Neuronal stem cell (in vitro differentiated cells): ENCODE measurements at regions not wholly inside any gene's neighbourhood (a gene's known extent, or its start where the extent isn't known, plus 50 kb on each side); places are given as distances from the start of the nearest gene placed in this dataset.

Experiments used
- DNase-seq: peaks from one replicate; pipeline ENCODE4 v3.0.0-alpha.2; 2013; ENCODE audit warnings: low spot score
- H2AFZ ChIP-seq: one replicate; pipeline ENCODE4 v1.6.1; 2013; ENCODE audit warnings: mild to moderate bottlenecking, low read length, inconsistent platforms
- H2AK5ac ChIP-seq: 2 replicates; pipeline ENCODE4 v1.6.1; 2013; ENCODE audit warnings: low read depth, mild to moderate bottlenecking, inconsistent platforms, low read length, moderate library complexity, mixed read lengths
- H2BK120ac ChIP-seq: 2 replicates; pipeline ENCODE4 v1.6.1; 2013; ENCODE audit warnings: low read depth, mild to moderate bottlenecking, inconsistent platforms, low read length, moderate library complexity, mixed read lengths
- H2BK12ac ChIP-seq: one replicate; pipeline ENCODE4 v1.6.1; 2013; ENCODE audit warnings: low read length, inconsistent platforms
- H2BK15ac ChIP-seq: 2 replicates; pipeline ENCODE4 v1.6.1; 2013; ENCODE audit warnings: mild to moderate bottlenecking, low read length, inconsistent platforms, mixed read lengths
- H2BK5ac ChIP-seq: one replicate; pipeline ENCODE4 v1.6.1; 2013; ENCODE audit warnings: inconsistent platforms, mild to moderate bottlenecking, low read length, moderate library complexity
- H3K14ac ChIP-seq: one replicate; pipeline ENCODE4 v1.6.1; 2013; ENCODE audit warnings: low read length, inconsistent platforms
- H3K18ac ChIP-seq: 2 replicates; pipeline ENCODE4 v1.6.1; 2013; ENCODE audit warnings: low read length, inconsistent platforms
- H3K23ac ChIP-seq: 2 replicates; pipeline ENCODE4 v1.6.1; 2013; ENCODE audit warnings: low read depth, mild to moderate bottlenecking, mixed read lengths, low read length, inconsistent platforms; ENCODE audit not compliant: poor library complexity
- H3K27ac ChIP-seq: replicated peaks from 3 replicates; pipeline ENCODE4 v1.5.1; 2013; ENCODE audit warnings: low read length, inconsistent platforms
- H3K27me3 ChIP-seq, 3 experiments: 2 replicates each; pipeline ENCODE4 v1.6.1; 2013; ENCODE audit warnings: low read length in 3 of 3, mild to moderate bottlenecking in 2 of 3, inconsistent platforms in 1 of 3, low read depth in 1 of 3, mixed read lengths in 1 of 3, moderate library complexity in 1 of 3; ENCODE audit not compliant: control insufficient read depth in 3 of 3, insufficient read depth in 3 of 3
- H3K36me3 ChIP-seq, 2 donors: replicated peaks in 1 of 2; 2 replicates each; pipeline ENCODE4 v1.6.1; 2013; ENCODE audit warnings: low read length in 2 of 2; ENCODE audit not compliant: control insufficient read depth in 2 of 2, insufficient read depth in 2 of 2
- H3K4ac ChIP-seq: 2 replicates; pipeline ENCODE4 v1.6.1; 2013; ENCODE audit warnings: inconsistent platforms, mild to moderate bottlenecking, low read length, moderate library complexity
- H3K4me1 ChIP-seq, 2 donors: 1 replicate in 1 of 2; 2 replicates in 1 of 2; pipeline ENCODE4 v1.6.1; 2013; ENCODE audit warnings: low read length in 2 of 2, low read depth in 1 of 2; ENCODE audit not compliant: control insufficient read depth in 2 of 2, insufficient read depth in 1 of 2
- H3K4me2 ChIP-seq: one replicate; pipeline ENCODE4 v1.6.1; 2013; ENCODE audit warnings: mild to moderate bottlenecking, low read length, inconsistent platforms; ENCODE audit not compliant: insufficient read depth, poor library complexity, severe bottlenecking
- H3K4me3 ChIP-seq, 2 donors: 2 replicates each; pipeline ENCODE4 v1.5.1; 2013; ENCODE audit warnings: low read length in 2 of 2, mild to moderate bottlenecking in 2 of 2, inconsistent platforms in 1 of 2, moderate library complexity in 1 of 2
- H3K79me1 ChIP-seq: one replicate; pipeline ENCODE4 v1.6.1; 2013; ENCODE audit warnings: low read depth, mild to moderate bottlenecking, inconsistent platforms, low read length, moderate library complexity
- H3K9ac ChIP-seq: one replicate; pipeline ENCODE4 v1.6.1; 2013; ENCODE audit warnings: mild to moderate bottlenecking, low read depth, low read length, inconsistent platforms; ENCODE audit not compliant: poor library complexity
- H3K9me3 ChIP-seq, 2 donors: replicated peaks in 1 of 2; 2 replicates each; pipeline versions ENCODE3 to v1.6.1; 2013; ENCODE audit warnings: low read length in 2 of 2, mild to moderate bottlenecking in 2 of 2, inconsistent platforms in 1 of 2, low read depth in 1 of 2, mixed read lengths in 1 of 2, moderate library complexity in 1 of 2; ENCODE audit not compliant: control insufficient read depth in 2 of 2, insufficient read depth in 1 of 2
- H4K8ac ChIP-seq: one replicate; pipeline ENCODE4 v1.6.1; 2013; ENCODE audit warnings: low read depth, mild to moderate bottlenecking, inconsistent platforms, low read length, moderate library complexity
- H4K91ac ChIP-seq: one replicate; pipeline ENCODE4 v1.6.1; 2013; ENCODE audit warnings: low read length, low read depth, mild to moderate bottlenecking, inconsistent platforms; ENCODE audit not compliant: poor library complexity
- WGBS, 2 donors: extraction: QIAGEN DNeasy Blood & Tissue Kit; methylation state at CpG; one replicate each; pipeline ENCODE4 v1.1.7; 2013; ENCODE audit warnings: missing lambda C conversion rate in 2 of 2, mixed read lengths in 1 of 2; ENCODE audit not compliant: insufficient read length in 2 of 2, insufficient replicate concordance in 1 of 2; ENCODE audit errors: extremely low coverage in 2 of 2; 5-methylcytosine and 5-hydroxymethylcytosine counted together

DNA sequence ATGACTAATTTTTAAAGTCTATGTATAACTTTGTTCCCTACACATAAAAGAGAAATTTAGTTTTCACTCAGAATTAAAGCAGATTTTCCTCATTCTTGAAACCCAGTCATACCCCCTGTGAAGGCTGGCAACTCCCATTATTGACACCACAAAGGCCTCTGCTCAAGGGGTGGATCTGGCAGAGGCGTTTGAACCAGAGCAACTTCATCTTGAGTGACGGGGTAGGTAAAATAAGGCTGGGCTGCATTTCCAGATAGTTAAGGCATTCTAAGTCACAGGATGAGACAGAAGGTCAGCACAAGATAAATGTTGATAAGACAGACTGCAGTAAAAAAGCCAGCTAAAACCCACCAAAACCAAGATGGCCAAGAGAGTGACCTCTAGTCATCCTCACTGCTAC, 177.2 kb upstream of the OR13F1 start:
- H2AK5ac ChIP-seq = no peak overlapping the region
- no CpG with 5 or more reads among the region's 2 CpGs for WGBS, 2 donors
- peaks cover 0 to 2% of the 10 kb centered on the region in 2 donors for H3K4me1 ChIP-seq
- no peak overlapping the region for H2AFZ ChIP-seq
- no peaks in the 10 kb centered on the region for H3K36me3 ChIP-seq
- H3K18ac ChIP-seq = no peak overlapping the region
- no peaks in the 10 kb centered on the region for H3K79me1 ChIP-seq
- no peak overlapping the region for H2BK120ac ChIP-seq
- no peak overlapping the region for H3K27ac ChIP-seq
- no peak overlapping the region for H3K23ac ChIP-seq
- no peak overlapping the region for H2BK5ac ChIP-seq
- no peak overlapping the region for H3K14ac ChIP-seq
- H2BK12ac ChIP-seq = no peak overlapping the region
- H3K4me3 ChIP-seq = no peak overlapping the region
- no peak overlapping the region for H3K4ac ChIP-seq
- peaks cover 0 to 2% of the 10 kb centered on the region in 2 donors for H3K9me3 ChIP-seq
- no peak for DNase-seq
- H4K8ac ChIP-seq = no peak overlapping the region
- peaks cover 0 to 3% (median 0%) of the 10 kb centered on the region in 3 experiments for H3K27me3 ChIP-seq
- H3K9ac ChIP-seq = no peak overlapping the region
- no peak overlapping the region for H3K4me2 ChIP-seq
- H4K91ac ChIP-seq = no peak overlapping the region
- H2BK15ac ChIP-seq = no peak overlapping the region

DNA sequence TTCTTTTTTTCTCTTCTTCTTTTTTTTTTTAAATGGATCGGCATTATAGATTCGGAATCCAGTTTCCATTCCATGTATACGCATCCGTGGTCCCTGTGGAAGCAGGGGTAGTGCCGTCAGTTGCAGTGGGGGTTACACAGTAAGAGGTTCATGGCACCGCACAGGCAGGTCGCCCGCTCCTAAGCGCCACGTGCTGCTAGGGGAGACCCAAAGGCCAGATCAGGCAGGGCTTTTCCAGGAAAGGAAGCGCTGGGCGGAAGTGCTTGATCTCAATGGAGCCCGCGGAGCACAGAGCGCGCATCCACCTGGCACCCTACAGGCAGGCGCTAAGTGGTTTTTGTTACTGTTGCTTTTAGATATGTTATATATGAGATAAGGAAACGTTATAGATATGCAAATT, 174.8 kb upstream of the OR13F1 start:
- Histone ChIP-seq H3K36me3 (no peaks in the 10 kb centered on the region), H3K14ac (no peak overlapping the region)
- WGBS, 2 donors = no CpG with 5 or more reads among the region's 18 CpGs

DNA sequence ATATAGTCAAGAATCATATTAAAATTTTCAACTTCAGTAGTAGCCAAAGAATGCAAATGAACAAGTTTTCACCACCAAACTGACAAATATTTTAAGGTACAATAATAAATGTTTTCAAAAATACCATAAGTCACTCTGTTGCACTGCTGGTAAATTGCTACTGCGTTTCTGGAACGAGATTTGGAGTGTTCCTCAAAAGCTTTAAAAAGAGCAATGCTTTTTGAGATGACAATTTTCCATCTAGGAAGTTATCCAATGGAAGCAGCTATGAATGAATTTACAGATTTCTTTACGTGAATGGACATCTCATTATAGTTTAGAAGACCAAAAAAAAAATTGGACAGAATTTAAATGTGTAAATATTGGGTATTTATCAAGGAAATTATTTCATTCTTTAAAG, 173.2 kb upstream of the OR13F1 start:
- peaks cover 0 to 2% of the 10 kb centered on the region in 2 donors for H3K4me1 ChIP-seq
- H4K91ac ChIP-seq = no peak overlapping the region
- peaks cover 0 to 2% of the 10 kb centered on the region in 2 donors for H3K9me3 ChIP-seq
- no peak overlapping the region for H3K4me3 ChIP-seq
- no peak overlapping the region for H3K14ac ChIP-seq
- no peak overlapping the region for H2BK15ac ChIP-seq
- no peak overlapping the region for H2AK5ac ChIP-seq
- no peaks in the 10 kb centered on the region for H3K79me1 ChIP-seq
- no CpG with 5 or more reads among the region's 3 CpGs for WGBS, 2 donors
- H3K36me3 ChIP-seq = no peaks in the 10 kb centered on the region
- DNase-seq = no peak
- no peak overlapping the region for H2AFZ ChIP-seq
- no peak overlapping the region for H3K4ac ChIP-seq
- no peak overlapping the region for H2BK5ac ChIP-seq
- H3K27ac ChIP-seq = no peak overlapping the region
- peaks cover 0 to 3% (median 0%) of the 10 kb centered on the region in 3 experiments for H3K27me3 ChIP-seq
- no peak overlapping the region for H3K23ac ChIP-seq
- H2BK12ac ChIP-seq = no peak overlapping the region
- H3K18ac ChIP-seq = no peak overlapping the region
- H2BK120ac ChIP-seq = no peak overlapping the region
- H4K8ac ChIP-seq = no peak overlapping the region
- H3K4me2 ChIP-seq = no peak overlapping the region
- H3K9ac ChIP-seq = no peak overlapping the region

More for the DNA sequence above, 174.8 kb upstream of the OR13F1 start:
- Histone ChIP-seq H3K27ac (no peak overlapping the region), H4K8ac (no peak overlapping the region), H3K4me2 (no peak overlapping the region), H2AFZ (no peak overlapping the region), H3K9me3 (peaks cover 0 to 2% of the 10 kb centered on the region in 2 donors), H4K91ac (no peak overlapping the region), H2AK5ac (no peak overlapping the region), H3K27me3 (peaks cover 0 to 3% (median 0%) of the 10 kb centered on the region in 3 experiments), H3K4me3 (no peak overlapping the region), H3K4ac (no peak overlapping the region), H2BK120ac (no peak overlapping the region), H3K18ac (no peak overlapping the region), H2BK12ac (no peak overlapping the region), H3K23ac (no peak overlapping the region), H2BK5ac (no peak overlapping the region), H3K9ac (no peak overlapping the region), H3K4me1 (peaks cover 0 to 2% of the 10 kb centered on the region in 2 donors), H2BK15ac (no peak overlapping the region), H3K79me1 (no peaks in the 10 kb centered on the region)
- DNase-seq = no peak

DNA sequence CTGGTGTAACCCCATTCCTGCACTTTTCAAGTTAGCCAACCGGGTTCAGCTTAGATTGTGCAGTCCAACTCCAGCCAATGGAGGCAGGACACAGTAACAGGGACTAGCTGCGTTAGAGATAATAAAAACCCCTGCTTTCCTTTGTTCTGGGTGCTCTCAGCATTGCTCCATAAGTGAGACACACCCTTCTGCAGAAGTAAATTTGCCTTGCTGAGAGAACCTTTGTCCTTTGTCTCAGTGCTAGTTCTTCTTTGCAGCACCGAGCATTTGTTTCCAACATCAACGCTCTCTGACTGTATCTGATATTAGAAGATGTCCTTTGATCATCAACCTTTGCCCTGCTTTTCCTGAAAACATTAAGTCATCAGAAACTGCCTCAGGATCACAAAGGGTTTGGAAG, 169.5 kb upstream of the OR13F1 start:
- Histone ChIP-seq H2BK120ac (no peak overlapping the region), H3K23ac (no peak overlapping the region), H3K4ac (no peak overlapping the region), H2AFZ (no peak overlapping the region), H4K91ac (no peak overlapping the region), H3K4me1 (no peaks in the 10 kb centered on the region), H3K9me3 (no peaks in the 10 kb centered on the region), H3K79me1 (no peaks in the 10 kb centered on the region), H2BK15ac (no peak overlapping the region), H4K8ac (no peak overlapping the region), H2BK12ac (no peak overlapping the region), H2AK5ac (no peak overlapping the region), H3K36me3 (no peaks in the 10 kb centered on the region), H3K4me3 (no peak overlapping the region), H3K27me3 (no peaks in the 10 kb centered on the region), H3K14ac (no peak overlapping the region), H3K27ac (no peak overlapping the region), H2BK5ac (no peak overlapping the region), H3K4me2 (no peak overlapping the region), H3K9ac (no peak overlapping the region), H3K18ac (no peak overlapping the region)
- no CpG with 5 or more reads among the region's 4 CpGs for WGBS, 2 donors
- no peak for DNase-seq
